Activated naive CD4-positive, alpha-beta T cell treated with Interleukin-2 at 50 U/mL for 16 hours (primary cell): ENCODE measurements at regions not wholly inside any gene's neighbourhood (a gene's known extent, or its start where the extent isn't known, plus 50 kb on each side); places are given as distances from the start of the nearest gene placed in this dataset.

Source experiments
- DNase-seq: peaks from one replicate; pipeline ENCODE4 v3.0.0-alpha.2; 2020

DNA sequence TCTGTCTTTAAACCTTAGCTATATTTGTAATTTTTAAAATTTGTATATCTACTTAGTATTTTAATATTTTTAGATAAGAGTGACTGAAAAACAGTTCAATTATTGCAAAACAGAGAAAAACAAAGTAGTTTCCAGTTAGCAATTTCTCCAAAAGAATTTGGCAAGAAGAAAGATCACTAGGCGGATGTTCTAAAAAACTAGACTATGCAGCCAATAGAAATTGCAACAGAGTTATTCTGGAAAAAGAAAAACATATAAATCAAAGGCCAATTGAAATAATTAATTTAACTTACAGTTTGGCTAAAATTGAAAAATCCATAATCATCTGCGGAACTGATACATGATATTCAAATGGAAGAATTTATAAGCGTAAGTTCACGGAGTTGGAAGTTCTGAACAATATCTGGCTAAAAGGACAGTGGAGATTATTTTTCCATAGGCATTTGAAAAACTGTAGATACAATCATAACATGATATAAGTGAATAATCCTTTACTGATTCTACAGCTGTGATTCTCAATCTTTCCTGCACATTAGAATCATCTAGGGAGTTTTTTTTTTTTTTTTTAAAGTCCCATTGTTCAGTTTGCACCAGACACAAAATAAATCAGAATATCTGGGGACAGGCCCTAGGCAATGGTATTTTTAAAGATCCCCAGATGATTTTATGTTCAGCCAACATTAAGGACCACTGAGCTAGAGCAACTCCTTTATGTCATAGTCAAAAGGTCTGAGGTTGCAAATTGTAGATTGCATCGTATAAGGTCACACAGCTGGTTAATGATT is 605.1 kb upstream of the DAB2 start:
- no peak for DNase-seq

DNA sequence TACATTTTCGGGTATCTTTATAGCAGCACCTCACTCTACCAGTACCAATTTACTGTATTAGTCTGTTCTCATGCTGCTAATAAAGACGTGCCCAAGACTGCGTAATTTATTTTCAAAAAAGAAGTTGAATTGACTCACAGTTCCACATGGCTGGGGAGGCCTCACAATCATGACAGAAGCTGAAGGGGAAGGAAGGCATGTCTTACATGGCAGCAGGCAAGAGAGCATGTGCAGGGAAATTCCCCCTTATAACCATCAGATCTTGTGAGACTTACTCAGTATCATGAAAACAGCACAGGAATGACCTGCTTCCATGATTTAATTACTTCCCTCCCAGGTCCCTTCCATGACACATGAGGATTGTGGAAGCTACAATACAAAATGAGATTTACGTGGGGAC is 602.6 kb upstream of the DAB2 start:
- DNase-seq = no peak

DNA sequence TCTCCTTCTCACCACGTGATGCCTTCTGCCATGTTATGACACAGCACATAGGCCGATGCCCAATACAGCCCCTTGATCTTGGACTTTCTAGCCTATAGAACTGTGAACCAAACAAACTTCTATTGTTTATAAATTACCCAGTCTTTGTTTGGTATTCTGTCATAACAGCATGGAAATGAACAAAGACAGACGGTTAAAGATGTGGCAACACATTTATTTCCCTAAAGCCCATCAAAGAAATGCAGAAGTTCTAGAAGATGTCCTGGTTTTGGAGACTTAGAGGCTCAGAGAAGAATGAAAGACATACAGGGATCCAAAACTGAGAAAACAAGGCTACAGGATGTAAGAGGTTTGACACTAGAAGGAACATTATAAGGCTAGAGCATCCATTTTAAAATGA is 600.8 kb upstream of the DAB2 start:
- no peak for DNase-seq

DNA sequence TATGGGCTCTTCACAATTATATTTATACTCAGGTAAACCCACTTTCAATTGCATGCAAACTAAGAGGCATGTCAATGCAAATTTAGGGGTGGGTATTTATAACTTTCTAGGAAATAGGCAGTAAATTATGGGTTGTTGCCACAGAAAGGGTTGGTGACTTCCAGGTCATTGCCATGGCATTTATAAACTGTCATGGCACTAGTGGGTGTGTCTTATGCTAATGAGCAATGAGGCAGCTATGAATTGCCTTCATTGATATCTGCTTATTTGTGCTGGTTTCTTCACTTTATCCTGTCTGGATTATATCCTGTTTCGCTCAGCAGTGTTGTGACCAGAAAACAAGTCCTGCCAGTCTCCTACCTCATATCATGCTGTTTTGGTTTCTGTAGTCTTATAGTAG is 597.3 kb upstream of the DAB2 start:
- no peak for DNase-seq

DNA sequence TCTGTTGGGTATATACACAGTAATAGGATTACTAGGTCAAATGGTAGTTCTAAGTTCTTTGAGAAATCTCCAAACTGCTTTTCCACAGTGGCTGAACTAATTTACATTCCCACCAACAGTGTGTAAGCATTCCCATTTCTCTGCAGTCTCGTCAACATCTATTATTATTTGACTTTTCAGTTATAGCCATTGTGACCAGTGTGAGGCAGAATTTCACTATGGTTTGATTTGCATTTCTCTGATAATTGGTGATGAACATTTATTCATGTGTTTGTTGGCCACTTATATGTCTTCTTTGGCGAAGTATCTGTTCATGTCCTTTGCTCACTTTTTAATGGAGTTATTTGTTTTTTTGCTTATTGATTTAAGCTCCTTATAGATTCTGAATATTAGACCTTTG is 596.2 kb upstream of the DAB2 start:
- DNase-seq = no peak

DNA sequence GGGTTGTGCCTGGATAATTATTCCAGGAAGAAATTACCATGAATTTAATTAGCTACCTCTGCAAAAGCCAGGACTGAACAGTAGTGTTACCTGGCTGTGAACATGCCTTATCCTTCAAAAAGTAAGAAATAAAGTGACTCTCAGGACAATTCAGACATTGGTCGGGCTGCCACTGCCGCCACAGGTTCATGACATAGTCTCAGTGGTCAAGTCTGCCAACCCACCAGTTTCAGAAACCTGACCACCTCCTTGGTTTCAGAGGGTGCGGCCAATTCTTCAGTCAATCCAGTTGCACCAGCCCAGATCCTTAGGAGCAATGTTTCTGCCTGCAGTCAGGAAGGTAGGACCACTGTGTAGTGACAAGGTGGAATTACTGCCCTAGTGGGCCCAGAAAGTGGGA is 593.1 kb upstream of the DAB2 start:
- DNase-seq = no peak

DNA sequence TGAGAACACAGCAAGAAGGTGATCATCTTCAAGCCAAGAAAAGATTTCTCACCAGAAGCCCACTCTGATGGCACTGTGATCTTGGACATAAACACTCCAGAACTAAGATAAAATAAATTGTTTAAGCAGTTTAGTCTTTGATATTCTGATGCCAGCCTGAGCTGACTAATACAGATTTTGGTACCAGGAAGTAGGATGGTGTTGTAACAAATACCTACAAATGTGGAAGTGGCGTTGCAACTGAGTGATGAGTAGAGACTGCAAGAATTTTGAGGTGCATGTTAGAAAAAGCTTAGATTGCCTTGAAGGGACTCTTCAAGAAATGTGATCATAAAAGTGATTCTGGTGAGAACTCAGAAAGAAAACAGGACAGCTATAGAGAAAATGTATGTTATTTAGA is 592.4 kb upstream of the DAB2 start:
- no peak for DNase-seq

DNA sequence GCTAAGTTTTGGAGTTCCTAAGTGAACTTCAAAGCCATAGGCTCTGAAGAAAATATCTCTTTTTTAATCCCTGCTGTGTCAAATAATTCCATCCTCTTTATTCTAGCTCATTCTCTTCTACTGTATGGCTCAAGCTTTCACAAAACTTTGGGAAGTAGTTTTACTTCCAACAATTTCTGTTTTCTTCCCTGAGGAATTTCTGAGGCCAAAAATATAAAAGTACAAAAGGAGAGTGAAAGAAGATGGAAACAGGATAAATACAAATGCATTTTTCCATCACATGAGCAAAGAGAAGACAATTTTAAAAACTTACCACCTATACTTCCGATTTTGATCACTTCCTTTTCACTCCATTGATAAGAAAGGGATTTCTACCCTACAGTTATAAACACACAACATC is 585.7 kb upstream of the DAB2 start:
- DNase-seq = no peak

DNA sequence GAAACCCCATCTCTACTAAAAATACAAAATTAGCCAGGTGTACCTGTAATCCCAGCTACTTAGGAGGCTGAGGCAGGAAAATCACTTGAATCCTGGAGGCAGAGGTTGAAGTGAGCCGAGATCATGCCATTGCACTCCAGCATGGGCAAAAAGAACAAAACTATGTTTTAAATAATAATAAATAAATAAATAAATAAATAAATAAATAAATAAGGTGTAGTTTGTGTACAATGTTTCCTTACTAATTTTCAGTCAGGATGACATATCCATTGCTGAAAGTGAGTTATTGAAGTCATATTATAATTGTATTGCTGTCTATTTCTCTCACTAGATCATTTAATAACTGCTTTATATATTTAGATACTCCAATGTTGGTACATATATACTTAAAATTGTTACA is 581.5 kb upstream of the DAB2 start:
- DNase-seq = no peak

DNA sequence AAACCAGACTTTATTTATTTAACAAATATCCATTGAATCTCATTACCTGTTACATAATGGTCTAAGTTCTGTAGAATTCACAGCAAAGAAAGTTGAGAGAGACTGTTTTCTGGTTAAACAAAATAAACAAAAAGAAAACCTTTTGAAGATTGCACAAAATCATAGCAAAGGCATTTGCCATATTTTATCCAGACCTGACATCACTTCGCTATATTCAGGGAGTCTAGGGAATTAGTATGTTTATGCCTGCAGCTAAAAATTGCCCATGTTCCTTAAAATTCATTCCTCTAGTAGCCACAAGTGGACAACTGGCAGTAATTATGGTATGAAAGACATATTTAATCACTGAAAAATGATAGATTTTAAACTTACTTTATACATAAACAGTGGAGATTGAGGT is 577.0 kb upstream of the DAB2 start:
- no peak for DNase-seq

DNA sequence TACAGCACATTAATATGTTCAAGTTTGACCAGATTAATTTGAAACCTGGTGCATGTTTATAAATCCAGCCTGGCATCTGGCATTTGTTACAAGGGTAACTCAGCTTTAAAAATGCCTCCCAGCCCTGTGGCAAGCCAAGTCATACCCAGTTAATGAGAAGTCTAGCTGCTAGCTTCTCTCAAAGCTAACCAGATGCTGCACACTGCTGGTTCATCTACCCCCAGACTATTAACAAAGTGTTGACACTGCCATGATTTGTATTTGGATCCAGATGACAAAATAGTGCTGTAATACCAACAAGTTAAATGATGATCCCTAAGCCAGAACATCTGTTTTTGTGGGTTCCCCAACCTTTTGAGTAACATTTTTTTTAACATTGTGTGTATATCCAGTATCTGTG is 573.7 kb upstream of the DAB2 start:
- DNase-seq = no peak

DNA sequence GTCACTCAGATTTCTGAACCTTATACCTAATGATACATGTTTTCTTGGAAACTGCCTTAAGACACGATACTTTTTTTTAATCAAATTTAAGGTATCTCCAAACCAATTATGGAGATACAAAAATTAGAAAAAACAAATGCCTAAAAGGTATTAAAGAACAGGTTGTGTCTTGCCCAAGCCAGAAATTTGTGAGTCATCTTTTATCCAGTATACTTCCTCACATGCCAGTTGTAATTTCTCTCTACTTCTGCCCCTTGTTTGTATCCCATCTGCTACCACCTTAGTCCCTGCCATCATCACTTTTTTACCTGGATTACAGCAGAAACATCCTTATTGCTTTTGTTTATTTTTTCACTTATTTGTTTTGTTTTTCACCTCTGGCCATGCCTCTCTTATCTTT is 571.2 kb upstream of the DAB2 start:
- DNase-seq = no peak

DNA sequence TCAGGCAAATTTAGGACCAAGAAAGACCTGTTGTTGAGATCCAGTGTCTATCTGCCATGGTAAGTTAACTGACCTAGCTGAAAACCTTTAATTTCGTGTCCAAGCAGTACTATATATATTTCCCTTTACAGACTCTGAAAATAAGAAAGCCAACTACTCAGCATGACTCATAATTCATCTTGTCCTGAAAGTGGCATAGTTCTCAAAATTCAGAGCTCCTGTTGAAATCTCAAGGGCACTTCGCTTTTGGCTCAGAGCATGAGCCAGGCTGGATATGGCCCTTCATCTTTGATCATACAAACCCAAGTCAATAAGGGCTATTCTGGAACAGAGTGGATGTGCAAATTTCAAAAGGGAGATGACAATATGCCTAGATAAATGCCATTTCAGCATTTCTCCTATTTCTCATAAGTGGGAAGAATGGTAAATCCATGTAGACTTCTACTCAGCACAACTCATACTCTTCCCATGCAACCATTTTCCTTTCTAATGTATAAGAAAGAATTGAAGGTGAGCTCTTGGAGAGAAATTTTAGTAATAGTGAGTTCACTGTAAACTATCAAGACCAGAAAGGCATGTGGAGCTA is 567.9 kb upstream of the DAB2 start:
- no peak for DNase-seq

DNA sequence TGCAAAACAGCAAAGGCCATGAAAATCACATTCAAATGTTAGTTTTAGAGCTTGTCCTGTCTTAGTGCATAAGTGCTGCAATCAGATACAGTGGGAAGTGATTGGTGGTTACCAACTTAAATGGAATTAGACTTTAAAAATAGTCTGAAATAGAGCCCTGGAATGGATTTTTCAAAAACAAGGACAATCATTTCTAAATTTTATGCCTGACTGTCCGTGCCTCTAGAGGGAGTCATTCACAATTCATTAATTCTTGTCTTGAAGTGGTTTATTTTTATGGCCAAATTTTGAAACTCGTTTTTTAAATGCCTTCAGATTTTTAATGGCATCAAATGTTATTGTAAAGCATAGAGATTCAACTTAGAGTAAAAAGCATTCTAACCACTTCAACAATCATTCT is 561.8 kb upstream of the DAB2 start:
- no peak for DNase-seq

DNA sequence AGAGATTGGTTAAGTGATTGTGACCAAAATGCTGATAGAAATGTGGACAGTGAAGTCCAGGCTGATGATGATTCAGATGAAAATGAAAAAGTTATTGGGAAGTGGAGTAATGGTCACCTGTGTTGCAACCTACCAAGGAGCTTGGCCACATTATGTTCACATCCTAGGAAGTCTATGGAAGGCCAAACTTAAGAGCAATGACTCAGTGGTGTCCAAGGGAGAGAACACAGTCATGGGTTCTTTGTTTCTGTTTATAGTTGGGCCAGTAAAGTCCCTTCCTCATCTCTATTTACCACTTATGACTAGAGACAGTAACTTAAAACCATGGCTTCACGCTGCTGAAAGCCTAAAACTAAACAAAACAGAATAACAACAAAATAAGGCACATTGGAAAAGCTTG is 555.3 kb upstream of the DAB2 start:
- no peak for DNase-seq

DNA sequence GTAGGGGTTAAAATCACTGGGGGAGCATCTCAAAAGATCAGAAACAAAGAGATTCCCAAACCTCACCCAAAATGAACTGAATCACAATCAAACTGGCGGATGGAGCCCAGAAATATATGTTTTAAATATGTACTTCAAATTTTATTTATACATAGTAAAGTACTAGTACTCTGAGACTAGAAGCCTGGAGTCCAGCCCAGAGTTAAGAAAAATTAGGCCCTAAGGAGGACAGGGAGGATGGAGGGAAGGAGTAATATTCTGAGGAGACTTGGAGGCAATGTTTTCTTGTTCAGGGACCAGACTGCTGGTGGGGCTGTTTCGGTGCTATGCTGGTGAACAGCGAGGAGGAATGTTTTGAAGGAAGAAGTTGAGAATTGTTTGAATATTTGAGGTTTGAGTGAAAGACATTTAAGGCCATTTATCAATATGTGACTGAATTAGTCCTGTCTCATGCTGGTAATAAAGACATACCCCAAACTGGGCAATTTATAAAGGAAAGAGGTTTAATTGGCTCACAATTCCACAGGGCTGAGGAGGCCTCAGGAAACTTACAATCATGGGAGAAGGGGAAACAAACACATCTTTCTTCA is 552.4 kb upstream of the DAB2 start:
- DNase-seq = no peak

DNA sequence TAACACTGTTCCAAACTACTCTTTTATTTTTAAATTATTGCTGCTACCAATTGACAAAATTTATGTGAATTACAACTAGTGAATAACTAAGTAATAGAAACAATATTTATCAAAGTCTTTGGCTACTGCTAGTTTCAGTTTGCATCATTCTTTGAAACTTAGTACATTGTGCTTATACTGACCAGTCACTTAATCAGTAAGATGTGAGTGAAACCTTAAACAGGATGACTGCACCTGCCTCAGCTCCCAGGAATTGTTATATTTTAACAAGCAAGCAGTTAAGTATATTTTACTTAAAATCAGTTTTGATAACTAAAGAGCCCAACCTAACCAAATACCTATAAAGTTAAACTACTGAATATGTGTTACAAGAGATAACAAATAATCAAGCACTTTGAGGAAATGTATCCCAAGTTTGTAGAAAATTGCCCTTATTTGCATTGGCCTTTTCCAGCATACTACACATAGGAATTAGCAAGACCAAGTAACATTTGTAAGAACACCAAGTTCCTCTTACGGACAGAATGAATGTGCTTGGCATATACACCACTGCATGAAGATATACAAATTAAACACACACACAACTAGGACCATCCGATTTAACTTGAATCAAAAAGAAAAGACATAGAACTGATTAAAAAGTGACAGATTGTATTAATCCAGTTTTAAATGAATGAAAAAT is 545.5 kb upstream of the DAB2 start:
- DNase-seq = no peak

DNA sequence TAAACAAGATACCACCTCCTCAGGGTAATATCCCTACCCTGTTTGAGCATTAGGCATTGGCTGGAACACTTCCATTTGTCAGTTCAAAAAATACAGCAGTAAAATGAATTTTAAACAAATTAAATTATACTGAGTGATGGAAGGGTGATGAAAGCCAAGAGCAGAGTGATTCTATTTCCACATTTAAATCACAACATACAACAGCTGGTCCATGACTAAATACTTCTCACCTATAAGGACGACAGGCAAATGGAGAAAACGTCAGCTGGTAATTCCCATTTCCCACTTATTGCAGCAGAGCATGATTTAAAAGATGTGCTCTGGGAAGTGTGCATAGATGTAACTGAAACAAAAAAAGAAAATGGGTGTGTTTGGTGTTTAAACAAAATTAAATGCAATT is 543.6 kb upstream of the DAB2 start:
- no peak for DNase-seq

DNA sequence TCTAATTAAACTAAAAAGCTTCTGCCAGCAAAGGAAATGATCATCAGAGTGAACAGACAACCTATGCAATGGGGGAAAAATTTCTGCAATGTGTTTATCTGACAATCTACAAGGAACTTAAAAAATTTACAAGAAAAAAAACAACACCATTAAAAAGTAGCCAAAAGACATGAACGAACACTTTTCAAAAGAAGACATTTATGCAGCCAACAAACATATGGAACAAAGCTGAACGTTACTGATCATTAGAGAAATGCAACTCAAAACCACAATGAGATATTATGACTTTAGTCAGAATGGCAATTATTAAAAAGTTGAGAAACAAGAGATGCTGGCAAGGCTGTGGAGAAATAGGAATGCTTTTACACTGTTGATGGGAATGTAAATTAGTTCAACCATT is 530.4 kb upstream of the DAB2 start:
- DNase-seq = no peak

DNA sequence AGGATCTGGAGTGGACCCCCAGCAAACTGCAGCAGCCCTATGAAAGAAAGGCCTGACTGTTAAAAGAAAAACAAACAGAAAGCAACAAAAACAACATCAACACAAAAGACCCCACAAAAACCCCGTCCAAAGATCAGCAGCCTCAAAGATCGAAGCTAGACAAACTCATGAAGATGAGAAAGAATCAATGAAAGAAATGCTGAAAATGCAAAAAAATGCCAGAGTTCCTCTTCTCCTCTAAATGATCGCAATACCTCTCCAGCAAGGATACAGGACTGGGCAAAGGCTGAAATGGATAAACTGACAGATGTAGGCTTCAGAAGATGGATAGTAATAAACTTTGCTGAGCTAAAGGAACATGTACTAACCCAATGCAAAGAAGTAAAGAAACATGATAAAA is 526.3 kb upstream of the DAB2 start:
- no peak for DNase-seq

DNA sequence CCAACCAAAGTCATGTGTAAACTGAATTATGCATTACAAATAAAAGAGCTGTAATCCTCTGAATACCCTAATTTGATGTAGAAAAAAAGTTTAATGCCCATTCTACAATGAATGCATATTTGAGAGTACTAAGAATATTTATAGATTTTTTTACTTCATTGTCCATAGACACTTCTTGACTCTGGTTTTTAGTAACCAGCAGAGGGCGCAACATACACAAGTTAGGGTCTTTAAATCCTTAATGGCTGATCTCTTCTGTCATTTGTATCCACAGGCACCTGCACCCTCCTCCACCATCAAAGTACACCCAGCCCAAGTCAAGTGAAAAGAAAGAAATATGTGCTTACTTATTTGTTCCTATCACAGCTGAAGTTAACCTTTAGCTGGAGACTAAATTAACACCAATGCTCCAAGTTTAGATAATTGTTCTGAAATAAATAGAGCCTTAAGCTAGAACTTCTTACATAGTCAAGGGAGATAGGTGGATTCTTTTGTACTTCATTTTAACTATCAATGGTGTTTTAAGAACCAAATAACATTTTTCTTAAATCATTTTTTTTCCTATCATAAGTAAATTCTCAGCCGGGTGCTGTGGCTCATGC is 524.2 kb upstream of the DAB2 start:
- peak; percentile 49 for DNase-seq

DNA sequence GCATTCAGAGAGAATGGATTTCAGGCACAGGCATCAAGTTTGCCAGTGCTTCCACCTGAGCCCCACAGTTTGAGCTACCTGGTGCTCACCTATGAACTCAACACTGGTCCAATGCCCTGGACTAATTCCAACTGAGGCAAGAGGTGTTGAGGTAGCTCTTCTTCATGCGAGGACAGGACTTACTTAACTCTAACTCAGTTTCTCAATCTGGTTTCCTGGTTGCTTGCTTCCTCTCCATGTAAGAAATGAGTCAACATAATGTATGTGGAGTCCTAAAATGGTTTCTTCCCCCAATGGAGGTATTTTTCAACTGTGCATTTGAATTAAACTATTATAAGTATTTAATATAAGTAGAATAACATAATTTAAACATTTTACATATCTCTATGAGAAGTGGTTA is 523.6 kb upstream of the DAB2 start:
- DNase-seq = no peak

DNA sequence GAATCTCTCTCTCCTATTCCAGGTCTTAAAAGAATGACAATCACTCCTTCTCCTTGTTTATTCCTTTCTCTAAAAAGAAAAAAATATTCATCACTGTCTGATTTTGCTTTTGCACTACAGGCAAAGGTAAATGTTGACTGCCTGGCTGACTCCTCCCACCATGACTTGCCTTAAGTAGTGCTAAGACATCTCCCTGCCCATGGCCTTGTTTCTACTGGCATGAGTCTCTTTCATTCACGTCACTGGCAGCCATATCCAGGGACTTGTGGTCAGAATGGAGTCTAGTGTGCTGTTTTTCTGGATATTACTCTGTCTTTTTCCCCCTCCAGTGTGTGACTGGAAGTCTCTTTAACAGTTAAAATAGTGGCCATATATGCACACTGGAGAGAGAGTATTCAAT is 522.9 kb upstream of the DAB2 start:
- DNase-seq = no peak
